ENCODE measurements at regions not wholly inside any gene's neighbourhood (a gene's known extent, or its start where the extent isn't known, plus 50 kb on each side); places are given as distances from the start of the nearest gene placed in this dataset.

GRCh38 chr2:138997346-138997745 lies 217.2 kb upstream of the NXPH2 start:
- no peak for DNase-seq

DNA sequence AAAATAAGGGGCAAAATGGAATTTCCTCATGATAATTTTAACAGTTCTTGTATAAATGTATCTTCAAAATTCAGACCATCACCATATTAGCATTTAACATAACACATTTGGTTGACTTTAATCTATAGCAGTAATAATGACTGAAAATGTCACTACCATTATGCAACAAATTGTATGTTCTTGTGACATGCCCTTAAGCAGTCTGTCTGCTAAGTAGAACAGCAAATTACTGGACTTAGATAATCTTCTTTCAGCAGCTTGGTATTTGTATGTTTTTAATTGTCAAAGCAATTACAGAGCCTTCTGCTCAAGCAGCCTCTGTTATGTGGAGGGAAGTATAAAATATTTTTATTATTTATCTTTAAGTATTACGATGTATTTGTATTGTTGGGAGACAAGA lies 214.3 kb upstream of the NXPH2 start:
- DNase-seq: no peak

DNA sequence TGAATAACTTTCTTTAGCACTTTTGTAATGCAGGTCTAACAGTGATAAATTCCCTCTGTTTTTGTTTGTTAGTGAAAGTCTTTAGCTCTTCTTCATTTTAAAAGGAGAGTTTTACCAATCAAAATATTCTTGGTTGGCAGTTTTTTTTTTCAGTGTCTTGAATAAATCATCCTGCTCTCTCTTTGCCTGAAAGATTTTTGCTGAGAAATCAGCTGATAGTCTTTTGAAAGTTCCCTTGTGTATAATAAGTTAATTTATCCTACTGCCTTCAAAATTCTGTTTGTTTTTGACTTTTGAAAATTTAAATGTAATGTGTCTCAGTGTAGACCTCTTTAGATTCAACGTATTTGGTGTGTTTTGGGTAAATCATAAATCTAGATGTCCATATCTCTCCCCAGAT lies 205.7 kb upstream of the NXPH2 start:
- no peak for DNase-seq

DNA sequence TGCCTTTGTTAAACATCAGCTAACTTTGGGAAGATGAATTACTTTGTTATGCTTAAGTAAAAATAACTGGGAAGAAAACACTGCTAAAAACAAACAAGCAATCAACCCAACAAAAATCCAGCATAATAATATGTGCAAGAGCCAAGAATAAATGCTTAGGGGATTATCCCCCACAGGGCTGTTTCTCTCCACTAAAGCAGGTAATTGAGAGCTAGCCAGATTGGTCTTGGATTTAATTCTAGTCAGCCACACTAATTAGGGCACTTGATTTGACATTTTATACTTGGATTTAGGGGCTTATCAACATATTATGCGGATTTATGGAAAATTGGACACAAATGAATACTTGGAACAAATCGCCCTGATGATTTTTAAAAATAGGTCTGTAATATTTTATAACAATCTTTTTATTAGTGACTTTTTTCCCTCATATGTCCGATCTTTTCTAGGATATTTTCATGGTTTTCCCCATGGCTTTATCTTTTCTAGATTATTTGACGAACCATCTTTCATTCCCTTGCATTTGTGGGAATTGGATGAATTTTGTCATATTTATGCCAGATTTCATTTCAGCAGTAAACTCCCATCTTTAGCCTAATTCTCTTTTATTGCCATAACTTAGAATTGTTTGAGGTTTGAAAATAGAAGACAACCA lies 199.1 kb upstream of the NXPH2 start:
- DNase-seq: no peak

DNA sequence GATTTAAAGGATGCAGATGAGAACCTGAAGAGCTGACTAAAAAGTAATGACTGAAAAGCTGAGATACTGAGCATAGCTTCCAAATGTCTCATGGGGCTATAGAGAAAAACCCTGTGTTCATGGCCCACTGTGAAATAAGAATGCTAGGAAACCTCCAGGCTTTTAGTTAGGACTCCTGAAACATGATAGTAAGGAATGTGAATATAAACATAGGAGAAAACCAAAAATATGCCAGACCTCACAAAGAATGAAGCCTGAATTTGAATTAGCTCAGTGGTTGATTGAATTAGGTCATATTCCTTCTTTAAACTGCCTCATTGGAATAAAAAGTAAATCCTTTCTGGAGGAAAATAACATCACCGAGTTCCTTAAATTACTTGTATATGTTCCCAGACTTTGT lies 194.5 kb upstream of the NXPH2 start:
- DNase-seq: no peak

DNA sequence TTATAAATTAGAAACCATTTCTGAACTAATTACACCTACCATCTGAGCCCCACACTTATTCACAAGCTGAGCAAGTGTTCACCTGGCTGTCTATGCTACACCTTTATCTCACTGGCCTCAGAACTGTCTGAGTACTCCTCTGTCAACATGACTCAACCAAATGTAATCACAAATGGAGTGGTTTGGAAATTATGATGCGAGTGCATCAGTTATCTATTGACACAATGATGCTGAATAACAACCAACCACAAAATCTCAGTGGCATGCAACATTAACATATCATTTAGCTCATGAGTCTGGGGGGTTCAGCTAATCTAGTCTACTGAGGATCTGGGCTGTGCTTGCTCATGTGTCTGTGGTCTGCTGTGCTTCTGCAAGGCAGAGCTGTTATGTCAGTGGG lies 184.2 kb upstream of the NXPH2 start:
- DNase-seq: no peak

DNA sequence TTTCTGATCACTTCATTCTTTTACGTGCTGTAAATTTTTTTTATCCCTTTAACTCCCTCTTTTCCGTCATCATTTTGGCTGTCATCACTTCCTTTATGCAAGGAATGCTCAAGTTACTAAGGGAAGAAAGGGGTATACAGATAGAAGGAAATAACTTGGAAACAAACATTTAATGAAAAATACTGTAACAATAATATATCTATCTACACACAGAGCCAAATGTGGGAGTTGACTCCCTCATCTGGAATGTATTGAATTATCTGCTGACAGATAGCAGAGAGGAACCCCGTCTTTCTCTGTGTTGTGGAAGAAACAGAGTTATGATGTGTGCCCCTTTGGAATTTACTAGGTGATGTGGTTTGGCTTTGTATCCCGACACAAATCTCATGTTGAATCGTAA lies 182.5 kb upstream of the NXPH2 start:
- DNase-seq: no peak

DNA sequence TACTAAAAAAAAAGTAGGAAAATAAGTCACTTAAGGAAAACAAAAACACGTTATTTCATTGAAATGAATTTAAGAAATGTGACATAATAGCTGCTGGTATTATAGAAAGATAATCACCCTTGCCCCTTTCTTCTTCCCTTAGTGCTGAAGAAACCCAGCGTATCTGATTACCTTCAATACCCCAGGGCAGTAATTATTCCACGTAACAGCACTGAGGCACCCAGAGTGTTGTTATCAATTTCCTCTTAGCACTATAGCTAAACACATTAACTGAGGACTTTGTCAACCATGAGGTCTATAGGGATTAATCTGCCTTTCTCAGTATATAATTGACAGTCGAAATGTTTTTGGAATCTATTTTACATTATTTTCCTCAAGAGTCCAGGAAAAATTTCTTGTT lies 180.0 kb upstream of the NXPH2 start:
- DNase-seq: no peak

DNA sequence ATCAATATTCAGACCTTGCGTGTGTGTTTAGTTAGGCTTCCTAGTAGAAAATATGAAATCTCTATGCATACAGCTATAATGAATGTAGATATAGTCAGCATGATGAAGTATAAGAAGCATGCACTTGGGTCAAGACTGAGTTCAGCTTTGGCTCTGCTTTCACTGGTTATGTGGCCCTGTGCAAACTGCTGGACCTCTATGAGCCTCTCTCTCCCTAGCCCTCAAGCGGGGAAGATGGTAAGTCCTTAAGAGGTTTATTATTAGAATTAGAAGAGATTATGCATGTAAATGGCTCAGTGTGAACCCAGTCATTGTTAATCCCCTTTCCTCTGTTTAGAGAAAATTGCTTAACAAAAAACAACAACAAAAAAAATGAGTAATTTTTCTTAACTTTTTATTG lies 178.8 kb upstream of the NXPH2 start:
- no peak for DNase-seq

GRCh38 chr2:138956116-138956515 lies 175.9 kb upstream of the NXPH2 start:
- DNase-seq: no peak

- DNase-seq: no peak
Observed at GRCh38 chr2:138950486-138950885, 170.3 kb upstream of the NXPH2 start.

DNA sequence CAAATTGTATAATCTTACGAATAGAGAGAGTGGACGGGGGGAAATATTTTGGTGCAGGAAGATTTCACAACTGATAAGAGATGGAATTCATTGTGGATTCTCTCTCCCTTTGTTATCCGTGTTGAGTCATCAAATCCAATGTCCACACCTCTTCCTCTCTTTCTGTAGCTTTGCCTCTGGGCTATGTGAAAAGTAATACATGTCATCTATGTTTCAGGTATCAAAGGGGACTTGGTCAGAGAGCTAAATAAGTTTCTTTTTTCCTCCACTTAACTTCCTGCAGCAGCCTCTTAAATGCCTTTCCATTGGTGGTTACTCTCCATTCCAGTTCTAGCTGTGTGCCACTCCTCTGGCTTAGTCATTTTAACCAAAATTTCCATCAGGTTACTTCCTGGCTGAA lies 169.3 kb upstream of the NXPH2 start:
- DNase-seq: no peak

DNA sequence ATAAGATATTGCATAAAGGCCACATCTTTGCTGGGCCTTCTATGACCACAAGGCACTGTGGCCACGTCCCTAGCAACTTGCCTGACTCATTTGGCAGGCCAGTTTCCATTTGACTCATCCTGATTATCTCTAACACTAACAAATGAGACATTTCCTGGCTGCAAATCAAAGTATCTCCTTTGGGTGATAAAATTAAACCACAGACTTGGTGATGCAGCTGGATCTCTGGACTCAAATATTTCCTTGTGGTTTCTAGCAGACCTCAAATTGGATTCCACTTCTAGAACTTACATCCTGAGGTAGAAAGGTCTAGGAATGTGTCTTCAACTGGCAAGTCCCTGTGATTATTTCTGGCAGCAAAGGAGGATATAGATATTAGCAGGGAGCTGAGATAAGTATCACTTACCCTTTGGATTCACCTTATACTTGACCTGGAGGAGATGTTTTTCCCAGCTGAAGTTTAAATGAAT lies 167.9 kb upstream of the NXPH2 start:
- DNase-seq: no peak

DNA sequence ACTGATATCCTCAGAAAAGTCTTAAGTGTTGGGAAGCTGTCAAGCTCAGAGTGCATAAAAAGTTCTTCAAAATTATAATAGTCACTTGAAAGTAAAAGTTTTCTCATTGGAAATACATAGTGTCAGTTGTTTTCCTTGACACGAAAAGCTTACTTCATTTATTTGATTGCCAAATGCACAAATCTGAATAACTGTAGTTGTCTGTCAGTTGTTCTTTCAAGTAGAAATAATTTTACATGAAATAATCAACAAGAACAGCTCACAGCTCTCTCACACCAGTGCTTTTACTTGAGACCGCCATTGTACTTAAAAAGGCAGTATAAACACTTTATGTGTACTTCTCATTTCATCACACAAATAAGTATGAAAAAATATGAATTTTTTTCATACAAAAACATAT lies 163.3 kb upstream of the NXPH2 start:
- no peak for DNase-seq

DNA sequence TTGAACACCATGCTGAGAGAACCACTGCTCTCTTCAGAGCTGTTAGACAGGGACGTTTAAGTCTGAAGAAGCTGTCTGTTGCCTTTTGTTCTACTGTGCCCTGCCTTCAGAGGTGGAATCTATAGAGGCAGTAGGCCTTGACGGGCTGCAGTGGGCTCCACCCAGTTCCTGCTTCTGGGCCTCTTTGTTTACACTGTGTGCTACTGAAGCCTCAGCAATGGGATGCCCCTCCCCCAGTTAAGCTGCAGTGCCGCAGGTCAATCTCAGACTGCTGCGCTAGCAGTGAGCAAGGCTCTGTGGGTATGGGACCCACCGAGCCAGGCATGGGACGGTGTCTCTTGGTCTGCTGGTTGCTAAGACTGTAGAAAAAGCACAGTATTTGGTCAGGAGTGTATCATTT lies 162.3 kb upstream of the NXPH2 start:
- no peak for DNase-seq

GRCh38 chr2:138931284-138932256 lies 151.4 kb upstream of the NXPH2 start:
- no peak for DNase-seq

- no peak for DNase-seq
Observed at GRCh38 chr2:138930571-138930970, 150.4 kb upstream of the NXPH2 start.

GRCh38 chr2:138928374-138929021 lies 148.3 kb upstream of the NXPH2 start:
- DNase-seq: no peak

GRCh38 chr2:138922973-138923563 lies 142.9 kb upstream of the NXPH2 start:
- no peak for DNase-seq

DNA sequence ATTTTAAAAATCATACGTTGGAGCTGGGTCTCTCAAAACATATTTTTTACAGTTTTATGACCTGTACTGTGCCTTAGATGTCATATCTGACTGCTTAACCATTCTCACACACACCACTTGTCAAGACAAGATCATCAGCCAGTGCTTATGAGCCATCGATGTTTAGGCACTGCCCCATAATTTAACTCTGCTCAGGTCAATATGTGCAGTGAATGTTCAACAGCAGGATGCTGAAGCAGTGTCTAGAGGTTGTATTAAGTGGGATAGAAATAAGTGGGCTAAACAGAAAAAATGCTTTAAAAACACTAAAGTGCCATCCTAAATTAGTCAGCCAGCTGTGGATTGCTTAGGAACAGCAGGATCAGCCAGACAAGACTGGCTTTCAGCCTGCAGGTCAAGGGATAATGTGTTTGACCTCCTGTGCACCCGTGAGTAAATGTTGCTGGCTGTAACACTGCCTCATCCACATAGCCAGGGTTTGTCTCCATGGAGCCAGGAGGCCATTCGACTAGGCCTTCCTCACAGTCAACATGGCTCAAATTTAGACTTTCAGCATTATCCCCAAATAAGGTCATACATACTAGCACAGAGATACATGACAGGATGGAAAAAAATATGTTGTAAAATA lies 139.0 kb upstream of the NXPH2 start:
- no peak for DNase-seq

- no peak for DNase-seq
Observed at GRCh38 chr2:138910427-138910826, 130.2 kb upstream of the NXPH2 start.

DNA sequence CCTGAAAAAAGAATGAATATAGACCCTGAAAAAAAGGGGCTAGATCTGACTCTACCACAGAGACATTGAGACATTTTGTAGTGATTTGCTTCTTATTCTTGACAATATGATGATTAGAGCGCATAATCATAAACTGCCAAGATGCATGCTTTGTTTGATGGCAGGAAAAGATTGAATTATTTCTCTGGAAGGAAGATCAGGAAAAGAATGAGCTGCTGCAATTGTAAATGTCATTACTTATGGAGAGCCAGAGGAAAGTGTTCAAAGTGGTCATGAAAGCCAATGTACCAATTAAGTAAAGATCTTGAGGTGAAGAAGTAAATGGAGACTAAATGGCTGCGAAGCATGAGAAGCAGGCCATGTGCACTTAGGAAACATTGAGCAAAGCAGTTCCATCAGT lies 126.4 kb upstream of the NXPH2 start:
- DNase-seq: no peak

Data from NCI-H1105 (cell line).